ENCODE measurements at regions not wholly inside any gene's neighbourhood (a gene's known extent, or its start where the extent isn't known, plus 50 kb on each side); places are given as distances from the start of the nearest gene placed in this dataset.
A peak's percentile ranks its signal among the peaks of the same experiment; 100 is the strongest.

GRCh38 chr2:19805266-19805665 is 96.5 kb downstream of the TTC32 start:
- no peak for TF ChIP-seq CTCF (IDR thresholded peaks at IDR 0.05)
- no peak for DNase-seq (ENCODE audit: low spot score)
- Histone ChIP-seq H3K4me3 (no peak overlapping the region), H3K27ac (peak overlapping the region; percentile 57 to 78)

GRCh38 chr2:19804639-19805260 is 97.0 kb downstream of the TTC32 start:
- no peak for TF ChIP-seq CTCF (IDR thresholded peaks at IDR 0.05)
- Histone ChIP-seq H3K4me3 (no peak overlapping the region), H3K27ac (peak overlapping the region; percentile 57 to 78)
- no peak for DNase-seq (ENCODE audit: low spot score)

DNA sequence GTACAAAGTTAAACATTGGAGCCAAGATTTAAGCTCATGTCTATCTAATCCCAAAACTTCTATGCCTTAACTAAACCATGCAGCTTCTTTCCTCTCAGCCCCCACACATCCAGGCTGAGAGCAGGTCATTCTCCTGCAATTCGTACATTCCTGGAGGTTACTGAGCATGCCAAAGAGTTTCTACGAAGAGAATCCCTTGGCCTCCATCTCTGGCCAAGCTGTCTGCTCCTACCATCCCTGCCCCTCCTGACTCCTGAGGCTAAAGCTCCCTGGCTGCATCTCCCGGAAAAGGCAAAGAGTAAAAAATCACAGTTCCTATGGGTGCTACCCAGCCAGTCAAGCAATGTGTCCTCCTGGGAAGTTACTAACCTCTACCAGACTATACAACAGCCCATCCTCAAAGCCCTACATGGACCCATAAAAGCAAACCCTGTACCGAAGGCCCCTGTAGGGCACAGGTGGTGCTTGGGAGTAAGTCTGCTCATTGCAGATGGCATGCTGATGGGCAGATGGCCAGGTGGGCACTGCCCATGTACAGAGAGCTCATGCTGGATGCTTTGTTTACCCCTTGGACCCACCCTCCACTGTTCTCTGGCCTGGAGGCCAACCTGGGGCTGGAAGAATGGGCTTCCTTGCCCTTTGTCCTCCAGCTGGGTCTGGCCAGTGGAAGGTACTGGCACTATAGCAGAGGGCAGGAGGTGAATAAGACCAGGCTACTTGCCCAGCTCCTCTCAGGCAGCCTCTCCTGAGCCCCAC is 99.5 kb downstream of the TTC32 start:
- no peak for TF ChIP-seq CTCF (IDR thresholded peaks at IDR 0.05)
- Histone ChIP-seq H3K4me3 (no peak overlapping the region), H3K27ac (peak overlapping the region; percentile 86)
- no peak for DNase-seq (ENCODE audit: low spot score)

GRCh38 chr2:19801367-19802080 is 100.3 kb downstream of the TTC32 start:
- DNase-seq (ENCODE audit: low spot score), result peak; percentile 96
- Histone ChIP-seq H3K27ac (peak overlapping the region; percentile 86), H3K4me3 (no peak overlapping the region)
- TF ChIP-seq CTCF (IDR thresholded peaks at IDR 0.05), result no peak

DNA sequence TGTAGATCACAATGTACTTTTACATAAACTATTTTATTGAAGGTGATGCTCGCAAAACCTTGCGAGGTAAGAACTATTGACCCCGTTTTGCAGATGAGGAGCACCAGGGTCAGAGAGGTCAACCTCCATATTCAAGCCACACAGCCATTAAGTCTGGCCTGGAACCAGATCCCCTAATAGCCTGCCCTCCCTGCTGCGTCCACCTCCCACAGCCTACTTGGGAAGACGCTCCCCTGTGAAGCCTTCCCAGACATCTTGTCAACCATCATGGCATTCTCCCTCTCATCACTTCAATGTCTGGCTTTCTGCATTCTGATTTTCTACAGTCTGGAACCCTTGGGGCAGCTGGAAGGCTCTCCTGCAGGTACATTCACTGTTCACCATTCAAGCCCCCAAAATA is 101.0 kb downstream of the TTC32 start:
- peak; percentile 68 for DNase-seq (ENCODE audit: low spot score)
- TF ChIP-seq CTCF (IDR thresholded peaks at IDR 0.05), result no peak
- Histone ChIP-seq H3K27ac (peak overlapping the region; percentile 70 to 81), H3K4me3 (no peak overlapping the region)

DNA sequence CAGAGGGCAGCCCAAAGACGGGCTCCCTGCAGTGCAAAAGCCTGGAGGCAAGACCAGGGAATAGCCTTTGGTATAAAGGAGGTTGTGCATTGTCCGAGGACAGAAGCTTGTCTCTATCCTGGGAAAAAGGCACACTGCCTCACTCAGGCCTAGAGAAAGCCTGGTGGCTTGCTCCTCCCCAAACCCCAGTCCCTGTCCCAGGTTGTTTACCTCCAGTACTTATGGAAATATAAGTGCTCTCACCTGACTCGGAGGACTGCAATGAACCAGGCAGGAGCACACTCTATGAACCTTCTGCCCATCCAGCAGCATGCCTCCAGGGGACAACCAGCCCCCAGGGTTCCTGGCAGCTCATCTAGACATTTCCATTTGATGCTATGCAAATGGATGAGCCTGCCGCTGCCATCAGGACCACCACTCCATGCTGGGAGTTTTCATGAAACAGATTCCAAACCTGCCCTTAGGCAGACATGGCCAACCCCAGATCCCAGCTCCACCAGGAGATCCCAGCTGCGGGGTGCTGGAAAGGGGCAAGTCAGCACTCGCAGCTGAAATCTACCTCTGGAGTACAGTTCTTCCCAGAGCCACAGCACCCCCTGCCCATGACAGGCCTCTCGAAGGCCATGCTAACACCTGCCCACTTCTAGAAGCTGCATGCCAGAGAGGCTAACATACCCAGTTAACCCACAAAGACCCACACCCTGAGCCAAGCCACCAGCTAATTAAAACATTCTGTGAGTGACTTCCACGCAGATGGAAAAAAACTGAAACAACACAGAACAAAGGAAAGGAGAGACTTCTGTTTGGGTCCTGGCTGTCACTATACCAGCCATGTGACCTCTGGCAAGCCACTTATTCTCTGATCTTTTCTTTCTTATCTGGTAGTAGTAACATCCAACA is 101.7 kb downstream of the TTC32 start:
- TF ChIP-seq CTCF (IDR thresholded peaks at IDR 0.05), result no peak
- no peak overlapping the region for H3K4me3 ChIP-seq
- H3K27ac ChIP-seq, result peak overlapping the region; percentile 70 to 81
- DNase-seq (ENCODE audit: low spot score), result peak; percentile 70
